ENCODE measurements at regions not wholly inside any gene's neighbourhood (a gene's known extent, or its start where the extent isn't known, plus 50 kb on each side); places are given as distances from the start of the nearest gene placed in this dataset.

DNA sequence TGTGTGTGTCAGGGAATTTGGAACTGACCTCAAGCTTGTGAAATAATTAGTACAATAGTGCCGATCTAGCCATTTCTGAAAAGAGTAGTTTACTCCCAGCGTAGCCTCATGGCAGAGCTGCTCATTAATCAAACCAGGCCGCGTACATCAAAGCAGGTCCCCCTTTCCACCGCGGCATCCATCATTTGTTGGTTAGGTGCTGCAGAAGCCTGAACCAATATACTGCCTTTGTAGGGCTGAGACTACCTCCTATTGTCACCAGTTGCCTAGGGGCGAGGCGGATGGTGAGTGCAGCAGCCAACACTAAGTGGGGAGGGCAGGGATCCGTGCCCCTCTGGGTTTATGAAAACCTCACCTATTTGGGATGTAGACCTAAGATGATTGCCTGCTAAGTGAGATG, 264.1 kb downstream of the TMEM114 start:
- Histone ChIP-seq H3K27ac (ENCODE audit: low read length in 2 of 2) (no peak overlapping the region), H3K9ac (ENCODE audit: low read length) (no peak overlapping the region), H3K4me3 (ENCODE audit: control extremely low read depth in 1 of 5, extremely low read depth in 1 of 5, insufficient read depth in 1 of 5, low read depth in 2 of 5, low read length in 4 of 5) (no peak overlapping the region), H3K79me2 (ENCODE audit: control insufficient read depth, insufficient read depth, low read length) (no peaks in the 10 kb centered on the region), H3K9me3 (ENCODE audit: control extremely low read depth in 1 of 3, control insufficient read depth in 2 of 3, insufficient read depth in 1 of 3, low read length in 2 of 3) (peaks cover 0 to 8% (median 0%) of the 10 kb centered on the region in 3 donors), H3K27me3 (replicated peaks in 1 of 4; ENCODE audit: control extremely low read depth in 1 of 4, control insufficient read depth in 3 of 4, insufficient read depth in 4 of 4, low read length in 3 of 4) (no peaks in the 10 kb centered on the region), H3K36me3 (replicated peaks in 1 of 2; ENCODE audit: control extremely low read depth in 1 of 2, control insufficient read depth in 1 of 2, extremely low read depth in 1 of 2, insufficient read depth in 2 of 2, low read length in 1 of 2) (no peaks in the 10 kb centered on the region), H3K4me1 (ENCODE audit: control insufficient read depth in 2 of 2, insufficient read depth in 2 of 2, low read length in 2 of 2) (no peaks in the 10 kb centered on the region), H4K20me1 (ENCODE audit: control insufficient read depth, insufficient read depth, low read length, poor library complexity, severe bottlenecking) (no peaks in the 10 kb centered on the region), H2AFZ (ENCODE audit: insufficient read depth, low read depth, low read length, poor library complexity, severe bottlenecking) (no peak overlapping the region), H3K4me2 (replicated peaks; ENCODE audit: low read depth, low read length, poor library complexity, severe bottlenecking) (no peak overlapping the region)
- Mint-ChIP-seq H3K4me1 (no peaks in the 10 kb centered on the region), H3K4me3 (no peak overlapping the region), H3K27me3 (no peaks in the 10 kb centered on the region), H3K9me3 (ENCODE audit: insufficient read depth) (peaks cover 5% of the 10 kb centered on the region), H3K27ac (no peak overlapping the region)
- DNase-seq, result no peak
- TF ChIP-seq EZH2 (IDR thresholded peaks at IDR 0.05; ENCODE audit: borderline replicate concordance, insufficient read depth, low read depth, low read length, poor library complexity, severe bottlenecking), result no peak
- TF ChIP-seq, protein P1, sequence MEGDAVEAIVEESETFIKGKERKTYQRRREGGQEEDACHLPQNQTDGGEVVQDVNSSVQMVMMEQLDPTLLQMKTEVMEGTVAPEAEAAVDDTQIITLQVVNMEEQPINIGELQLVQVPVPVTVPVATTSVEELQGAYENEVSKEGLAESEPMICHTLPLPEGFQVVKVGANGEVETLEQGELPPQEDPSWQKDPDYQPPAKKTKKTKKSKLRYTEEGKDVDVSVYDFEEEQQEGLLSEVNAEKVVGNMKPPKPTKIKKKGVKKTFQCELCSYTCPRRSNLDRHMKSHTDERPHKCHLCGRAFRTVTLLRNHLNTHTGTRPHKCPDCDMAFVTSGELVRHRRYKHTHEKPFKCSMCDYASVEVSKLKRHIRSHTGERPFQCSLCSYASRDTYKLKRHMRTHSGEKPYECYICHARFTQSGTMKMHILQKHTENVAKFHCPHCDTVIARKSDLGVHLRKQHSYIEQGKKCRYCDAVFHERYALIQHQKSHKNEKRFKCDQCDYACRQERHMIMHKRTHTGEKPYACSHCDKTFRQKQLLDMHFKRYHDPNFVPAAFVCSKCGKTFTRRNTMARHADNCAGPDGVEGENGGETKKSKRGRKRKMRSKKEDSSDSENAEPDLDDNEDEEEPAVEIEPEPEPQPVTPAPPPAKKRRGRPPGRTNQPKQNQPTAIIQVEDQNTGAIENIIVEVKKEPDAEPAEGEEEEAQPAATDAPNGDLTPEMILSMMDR (IDR thresholded peaks at IDR 0.05), result no peak
- no peak for ATAC-seq (ENCODE audit: low read depth)
- ChIA-PET POLR2A (no interaction called here), CTCF (no interaction called here)
- intact Hi-C loops (cut with micrococcal nuclease), result no loop called here
- WGBS (ENCODE audit: insufficient coverage), result 100% methylated on average over 1 of the region's 9 CpGs

DNA sequence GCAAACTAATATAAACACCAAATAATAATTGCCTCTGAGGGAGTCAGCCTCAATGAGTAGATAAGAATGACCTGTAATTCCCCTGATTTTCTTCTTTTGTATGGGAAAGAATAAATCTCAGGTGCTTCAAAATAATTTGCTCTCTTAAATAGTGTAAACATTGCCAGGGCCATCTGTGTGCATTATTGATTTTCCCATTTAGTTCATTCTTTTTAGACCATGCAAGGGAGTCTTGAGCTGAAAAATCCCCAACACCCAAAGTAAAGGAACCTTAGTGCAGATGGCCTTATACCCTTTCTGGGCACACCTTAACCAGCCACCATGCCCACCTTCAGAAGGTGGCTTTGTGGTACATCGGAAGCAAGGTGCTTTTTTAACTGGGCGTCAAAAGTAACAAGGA, 267.2 kb downstream of the TMEM114 start:
- no peaks in the 10 kb centered on the region for H3K36me3 ChIP-seq (replicated peaks in 1 of 2; ENCODE audit: control extremely low read depth in 1 of 2, control insufficient read depth in 1 of 2, extremely low read depth in 1 of 2, insufficient read depth in 2 of 2, low read length in 1 of 2)
- H3K4me2 ChIP-seq (replicated peaks; ENCODE audit: low read depth, low read length, poor library complexity, severe bottlenecking), result no peak overlapping the region
- no peaks in the 10 kb centered on the region for H3K4me1 ChIP-seq (ENCODE audit: control insufficient read depth in 2 of 2, insufficient read depth in 2 of 2, low read length in 2 of 2)
- intact Hi-C loops (cut with micrococcal nuclease), result no loop called here
- peaks cover 0 to 8% (median 0%) of the 10 kb centered on the region in 3 donors for H3K9me3 ChIP-seq (ENCODE audit: control extremely low read depth in 1 of 3, control insufficient read depth in 2 of 3, insufficient read depth in 1 of 3, low read length in 2 of 3)
- H3K27ac ChIP-seq (ENCODE audit: low read length in 2 of 2), result no peak overlapping the region
- POLR2A ChIA-PET, result no interaction called here
- no peak overlapping the region for H3K9ac ChIP-seq (ENCODE audit: low read length)
- no peaks in the 10 kb centered on the region for H3K27me3 Mint-ChIP-seq
- TF ChIP-seq, protein P1 (IDR thresholded peaks at IDR 0.05), result no peak
- no peak for TF ChIP-seq EZH2 (IDR thresholded peaks at IDR 0.05; ENCODE audit: borderline replicate concordance, insufficient read depth, low read depth, low read length, poor library complexity, severe bottlenecking)
- no peaks in the 10 kb centered on the region for H3K4me1 Mint-ChIP-seq
- CTCF ChIA-PET, result no interaction called here
- peaks cover 8% of the 10 kb centered on the region for H3K9me3 Mint-ChIP-seq (ENCODE audit: insufficient read depth)
- no CpG with 5 or more reads among the region's 2 CpGs for WGBS (ENCODE audit: insufficient coverage)
- H3K4me3 Mint-ChIP-seq, result no peak overlapping the region
- ATAC-seq (ENCODE audit: low read depth) (no peak), DNase-seq (no peak)
- H3K27ac Mint-ChIP-seq, result no peak overlapping the region
- no peak overlapping the region for H3K4me3 ChIP-seq (ENCODE audit: control extremely low read depth in 1 of 5, extremely low read depth in 1 of 5, insufficient read depth in 1 of 5, low read depth in 2 of 5, low read length in 4 of 5)
- H2AFZ ChIP-seq (ENCODE audit: insufficient read depth, low read depth, low read length, poor library complexity, severe bottlenecking), result no peak overlapping the region
- H3K27me3 ChIP-seq (replicated peaks in 1 of 4; ENCODE audit: control extremely low read depth in 1 of 4, control insufficient read depth in 3 of 4, insufficient read depth in 4 of 4, low read length in 3 of 4), result no peaks in the 10 kb centered on the region
- no peaks in the 10 kb centered on the region for H4K20me1 ChIP-seq (ENCODE audit: control insufficient read depth, insufficient read depth, low read length, poor library complexity, severe bottlenecking)
- H3K79me2 ChIP-seq (ENCODE audit: control insufficient read depth, insufficient read depth, low read length), result no peaks in the 10 kb centered on the region
